GM10266 (cell line): ENCODE measurements at regions not wholly inside any gene's neighbourhood (a gene's known extent, or its start where the extent isn't known, plus 50 kb on each side); places are given as distances from the start of the nearest gene placed in this dataset.
"Not testable (repeated sequence)": the region's sequence is repeated elsewhere in the genome, so short reads cannot be mapped to it uniquely, and the experiment has no call there.

ENCODE experiments used
- DNase-seq: peaks from one replicate; pipeline ENCODE4 v3.0.0; 2012; ENCODE audit errors: extremely low spot score
- CTCF ChIP-seq: IDR thresholded peaks from 2 replicates; pipeline ENCODE4 v1.5.1; 2012; ENCODE audit warnings: mild to moderate bottlenecking, low read depth; ENCODE audit not compliant: control insufficient read depth, insufficient read depth; ENCODE audit errors: missing control alignments

DNA sequence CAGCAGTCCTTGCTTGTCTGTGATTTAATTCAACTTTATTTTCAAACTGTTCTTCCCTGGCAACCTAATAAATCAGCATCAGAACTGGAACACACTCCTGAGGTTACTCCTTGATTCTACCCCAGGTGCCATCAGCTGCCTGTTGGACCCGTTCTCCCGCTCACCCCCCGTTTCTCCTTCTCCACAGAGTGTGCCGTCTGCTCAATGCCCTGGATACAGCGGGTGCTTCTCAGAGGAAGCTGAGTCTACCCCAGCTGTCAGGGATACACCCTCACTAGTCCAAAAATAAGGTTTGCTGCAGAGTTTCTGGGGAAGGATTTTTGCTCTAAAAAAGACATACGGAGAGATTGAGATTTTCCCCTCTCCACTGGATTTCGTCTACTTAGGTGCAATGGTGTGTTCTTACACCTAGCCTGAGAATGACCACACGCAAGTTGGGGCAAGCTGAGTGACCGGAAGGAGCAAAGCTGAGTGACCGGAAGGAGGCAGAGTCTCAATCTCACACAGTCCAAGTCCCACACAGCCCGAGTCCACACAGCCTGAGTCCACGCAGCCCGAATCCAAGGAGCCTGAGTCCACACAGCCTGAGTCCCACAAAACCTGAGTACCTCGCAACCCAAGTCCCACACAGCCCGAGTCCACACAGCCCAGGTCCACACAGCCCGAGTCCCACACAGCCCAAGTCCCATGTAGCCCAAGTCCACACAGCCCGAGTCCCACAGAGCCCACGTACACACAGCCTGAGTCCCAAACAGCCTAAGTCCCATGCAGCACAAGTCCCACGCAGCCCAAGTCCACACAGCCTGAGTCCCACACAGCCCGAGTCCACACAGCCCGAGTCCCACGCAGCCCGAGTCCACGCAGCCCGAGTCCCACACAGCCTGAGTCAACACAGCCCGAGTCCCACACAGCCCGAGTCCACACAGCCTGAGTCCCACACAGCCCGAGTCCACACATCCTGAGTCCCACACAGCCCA lies 58.6 kb upstream of the DACT2 start:
- TF ChIP-seq CTCF, result no peak
- DNase-seq, result no peak

DNA sequence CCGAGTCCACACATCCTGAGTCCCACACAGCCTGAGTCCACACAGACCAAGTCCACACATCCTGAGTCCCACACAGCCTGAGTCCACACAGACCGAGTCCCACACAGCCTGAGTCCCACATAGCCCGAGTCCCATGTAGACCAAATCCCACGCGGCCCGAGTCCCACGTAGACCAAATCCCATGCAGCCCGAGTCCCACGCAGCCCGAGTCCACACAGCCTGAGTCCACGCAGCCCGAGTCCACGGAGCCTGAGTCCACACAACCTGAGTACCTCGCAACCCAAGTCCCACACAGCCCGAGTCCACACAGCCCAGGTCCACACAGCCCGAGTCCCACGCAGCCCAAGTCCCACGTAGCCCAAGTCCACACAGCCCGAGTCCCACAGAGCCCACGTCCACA lies 60.0 kb upstream of the DACT2 start:
- DNase-seq, result not testable (repeated sequence)

DNA sequence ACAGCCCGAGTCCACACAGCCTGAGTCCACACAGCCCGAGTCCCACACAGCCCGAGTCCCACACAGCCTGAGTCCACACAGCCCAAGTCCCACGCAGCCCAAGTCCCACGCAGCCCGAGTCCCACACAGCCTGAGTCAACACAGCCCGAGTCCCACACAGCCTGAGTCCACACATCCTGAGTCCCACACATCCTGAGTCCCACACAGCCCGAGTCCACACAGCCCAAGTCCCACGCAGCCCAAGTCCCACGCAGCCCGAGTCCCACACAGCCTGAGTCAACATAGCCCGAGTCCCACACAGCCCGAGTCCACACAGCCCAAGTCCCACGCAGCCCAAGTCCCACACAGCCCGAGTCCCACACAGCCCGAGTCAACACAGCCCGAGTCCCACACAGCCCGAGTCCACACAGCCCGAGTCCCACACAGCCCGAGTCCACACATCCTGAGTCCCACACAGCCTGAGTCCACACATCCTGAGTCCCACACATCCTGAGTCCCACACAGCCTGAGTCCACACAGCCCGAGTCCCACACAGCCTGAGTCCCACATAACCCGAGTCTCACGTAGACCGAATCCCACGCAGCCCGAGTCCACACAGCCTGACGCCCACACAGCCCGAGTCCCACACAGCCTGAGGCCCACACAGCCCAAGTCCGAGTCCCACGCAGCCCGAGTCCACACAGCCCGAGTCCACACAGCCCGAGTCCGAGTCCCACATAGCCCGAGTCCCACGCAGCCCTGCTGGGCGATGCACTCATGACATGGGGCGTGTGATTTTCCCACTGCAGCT lies 60.6 kb upstream of the SMOC2 start:
- DNase-seq, result not testable (repeated sequence)

GRCh38 chr6:168380956-168381605 lies 59.9 kb upstream of the SMOC2 start:
- no peak for TF ChIP-seq CTCF
- no peak for DNase-seq

DNA sequence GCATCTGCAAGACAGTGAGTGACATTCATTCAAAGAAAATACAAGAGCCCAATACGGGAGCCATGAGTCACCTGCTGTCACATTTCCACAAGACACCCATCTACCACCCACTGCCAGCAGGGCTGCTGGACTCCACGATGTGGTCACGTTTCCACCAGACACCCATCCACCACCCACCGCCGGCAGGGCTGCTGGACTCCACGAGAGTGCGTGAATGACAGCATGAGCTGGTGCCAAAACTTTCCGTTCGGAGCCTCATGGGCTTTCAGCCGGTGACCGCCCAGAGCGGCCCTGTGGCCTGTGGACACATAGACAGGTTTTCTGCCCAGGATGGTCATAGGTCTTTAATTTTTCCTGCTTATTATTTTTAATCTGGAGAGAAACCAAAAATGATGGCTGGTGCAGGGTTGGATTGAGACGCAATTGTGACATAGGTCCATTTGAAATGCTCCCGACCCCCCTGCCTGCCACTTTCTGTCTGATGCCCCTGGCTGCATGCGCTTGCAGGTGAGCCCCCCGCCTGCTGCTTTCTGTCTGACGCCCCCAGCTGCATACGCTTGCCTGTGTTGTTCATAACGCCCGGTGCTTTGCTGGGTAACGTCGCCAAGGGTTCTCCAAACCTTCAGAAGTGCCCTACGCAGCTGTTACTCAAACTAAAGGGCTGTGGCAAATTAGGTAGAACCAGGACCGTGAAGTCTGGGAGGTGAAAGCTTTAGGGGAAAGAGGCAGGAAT lies 59.1 kb upstream of the SMOC2 start:
- TF ChIP-seq CTCF, result no peak
- no peak for DNase-seq

GRCh38 chr6:168383062-168383854 lies 57.7 kb upstream of the SMOC2 start:
- no peak for DNase-seq

More at GRCh38 chr6:168383062-168383854, 57.7 kb upstream of the SMOC2 start:
- no peak for TF ChIP-seq CTCF
